Keratinocyte (primary cell): ENCODE measurements at regions not wholly inside any gene's neighbourhood (a gene's known extent, or its start where the extent isn't known, plus 50 kb on each side); places are given as distances from the start of the nearest gene placed in this dataset.

Source experiments
- DNase-seq: peaks from one replicate; pipeline ENCODE4 v3.0.0-alpha.2; 2011; ENCODE audit warnings: low read depth, missing footprints, low spot score
- FAIRE-seq: peaks from 2 replicates; lab custom pipeline; 2011; peaks lifted over from hg19 to GRCh38; lab: Jason Lieb, UNC
- H2AFZ ChIP-seq: 2 replicates; pipeline ENCODE4 v1.6.0; 2012; ENCODE audit warnings: low read length, control low read depth, inconsistent platforms; ENCODE audit not compliant: control insufficient read depth
- H3K27ac ChIP-seq: 2 replicates; pipeline ENCODE4 v1.5.1; 2011; ENCODE audit warnings: low read length; ENCODE audit not compliant: control insufficient read depth, insufficient read depth
- H3K27me3 ChIP-seq: 3 replicates; pipeline ENCODE4 v1.6.0; 2011; ENCODE audit warnings: low read length; ENCODE audit not compliant: control insufficient read depth, insufficient read depth; ENCODE audit errors: extremely low read depth
- H3K36me3 ChIP-seq, 2 experiments: 2 replicates in 1 of 2; 3 replicates in 1 of 2; pipeline ENCODE4 v1.5.1; 2011; ENCODE audit warnings: low read length in 2 of 2, mild to moderate bottlenecking in 1 of 2; ENCODE audit not compliant: control insufficient read depth in 2 of 2, insufficient read depth in 2 of 2; ENCODE audit errors: extremely low read depth in 1 of 2
- H3K4me1 ChIP-seq: 3 replicates; pipeline ENCODE4 v1.5.1; 2011; ENCODE audit warnings: low read length; ENCODE audit not compliant: control insufficient read depth, insufficient read depth; ENCODE audit errors: extremely low read depth
- H3K4me2 ChIP-seq: 3 replicates; pipeline ENCODE4 v1.6.0; 2011; ENCODE audit warnings: low read depth, low read length; ENCODE audit not compliant: control insufficient read depth, insufficient read depth; ENCODE audit errors: extremely low read depth
- H3K4me3 ChIP-seq, 3 experiments: fragments of 200-600 bp in 1 of 3; sonication (generic) in 1 of 3; 2 replicates in 2 of 3; 3 replicates in 1 of 3; pipeline ENCODE4 v1.5.1; 2011 to 2016; ENCODE audit warnings: low read length in 3 of 3, mild to moderate bottlenecking in 3 of 3, control low read depth in 2 of 3, inconsistent platforms in 1 of 3, low read depth in 1 of 3, mixed read lengths in 1 of 3, mixed run types in 1 of 3, moderate library complexity in 1 of 3; ENCODE audit not compliant: control insufficient read depth in 2 of 3, insufficient read depth in 2 of 3; ENCODE audit errors: extremely low read depth in 1 of 3
- H3K79me2 ChIP-seq: 2 replicates; pipeline ENCODE4 v1.6.0; 2012; ENCODE audit warnings: low read length; ENCODE audit not compliant: control insufficient read depth, insufficient read depth
- H3K9ac ChIP-seq: 3 replicates; pipeline ENCODE4 v1.6.0; 2011; ENCODE audit warnings: low read length; ENCODE audit not compliant: control insufficient read depth, insufficient read depth; ENCODE audit errors: extremely low read depth
- H3K9me1 ChIP-seq: 3 replicates; pipeline ENCODE4 v1.6.0; 2011; ENCODE audit warnings: low read length; ENCODE audit not compliant: control insufficient read depth, insufficient read depth; ENCODE audit errors: extremely low read depth
- H3K9me3 ChIP-seq: 2 replicates; pipeline ENCODE4 v1.5.1; 2012; ENCODE audit warnings: low read depth, low read length; ENCODE audit not compliant: control insufficient read depth
- H4K20me1 ChIP-seq: 3 replicates; pipeline ENCODE4 v1.6.0; 2011; ENCODE audit warnings: low read length; ENCODE audit not compliant: control insufficient read depth, insufficient read depth; ENCODE audit errors: extremely low read depth
- EZH2 ChIP-seq: IDR thresholded peaks from one replicate; pipeline ENCODE4 v1.6.1; 2012; ENCODE audit warnings: inconsistent platforms, mild to moderate bottlenecking, low read length, moderate library complexity
- dilution Hi-C: fragments of 300-500 bp; cut with MboI; formaldehyde crosslinking; loops from one replicate; pipeline ENCODE4 v1.7.0; 2020; ENCODE audit warnings: low sequenced_read_pairs; ENCODE audit not compliant: extremely low pct_ligation_motif_present
- TF ChIP-seq, protein P1 (sequence below), 3 experiments: IDR thresholded peaks in 1 of 3; conservative IDR thresholded peaks in 1 of 3; optimal IDR thresholded peaks in 1 of 3; 2 replicates in 2 of 3; 3 replicates in 1 of 3; pipeline versions ENCODE3 to v1.5.1; 2011; ENCODE audit warnings: low read length in 3 of 3, mild to moderate bottlenecking in 3 of 3, moderate library complexity in 2 of 3, control low read depth in 1 of 3, inconsistent platforms in 1 of 3; ENCODE audit not compliant: insufficient read depth in 2 of 3; ENCODE audit errors: extremely low read depth in 1 of 3

DNA sequence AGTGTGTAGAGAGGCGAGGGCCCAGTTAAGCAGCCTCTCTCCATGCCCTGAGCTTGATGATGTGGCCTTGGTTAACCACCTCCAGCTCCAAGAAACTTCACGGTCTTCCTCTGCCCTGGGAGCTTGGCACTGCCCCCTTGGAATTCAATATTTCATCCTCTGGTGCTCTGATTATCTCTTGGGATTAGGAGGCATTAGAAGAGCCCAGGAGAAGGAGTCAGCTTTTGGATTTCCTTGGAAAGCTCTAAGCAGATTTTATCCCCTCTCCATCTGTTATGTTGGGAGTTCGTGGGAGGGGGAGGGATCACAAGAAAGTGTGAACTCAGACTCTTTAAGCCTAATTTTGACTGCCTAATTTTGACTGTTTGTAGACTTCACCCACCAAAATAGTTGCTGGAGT is 132.7 kb upstream of the AGBL1 start:
- DNase-seq, result no peak
- Histone ChIP-seq H4K20me1 (no peaks in the 10 kb centered on the region), H3K4me3 (no peak overlapping the region), H2AFZ (no peak overlapping the region), H3K4me2 (no peak overlapping the region), H3K27me3 (no peaks in the 10 kb centered on the region), H3K4me1 (no peaks in the 10 kb centered on the region), H3K79me2 (no peaks in the 10 kb centered on the region), H3K9me1 (no peaks in the 10 kb centered on the region), H3K9ac (no peak overlapping the region), H3K36me3 (no peaks in the 10 kb centered on the region), H3K27ac (no peak overlapping the region), H3K9me3 (no peaks in the 10 kb centered on the region)
- no peak for FAIRE-seq
- dilution Hi-C loops, result no loop called here
- TF ChIP-seq, protein P1, sequence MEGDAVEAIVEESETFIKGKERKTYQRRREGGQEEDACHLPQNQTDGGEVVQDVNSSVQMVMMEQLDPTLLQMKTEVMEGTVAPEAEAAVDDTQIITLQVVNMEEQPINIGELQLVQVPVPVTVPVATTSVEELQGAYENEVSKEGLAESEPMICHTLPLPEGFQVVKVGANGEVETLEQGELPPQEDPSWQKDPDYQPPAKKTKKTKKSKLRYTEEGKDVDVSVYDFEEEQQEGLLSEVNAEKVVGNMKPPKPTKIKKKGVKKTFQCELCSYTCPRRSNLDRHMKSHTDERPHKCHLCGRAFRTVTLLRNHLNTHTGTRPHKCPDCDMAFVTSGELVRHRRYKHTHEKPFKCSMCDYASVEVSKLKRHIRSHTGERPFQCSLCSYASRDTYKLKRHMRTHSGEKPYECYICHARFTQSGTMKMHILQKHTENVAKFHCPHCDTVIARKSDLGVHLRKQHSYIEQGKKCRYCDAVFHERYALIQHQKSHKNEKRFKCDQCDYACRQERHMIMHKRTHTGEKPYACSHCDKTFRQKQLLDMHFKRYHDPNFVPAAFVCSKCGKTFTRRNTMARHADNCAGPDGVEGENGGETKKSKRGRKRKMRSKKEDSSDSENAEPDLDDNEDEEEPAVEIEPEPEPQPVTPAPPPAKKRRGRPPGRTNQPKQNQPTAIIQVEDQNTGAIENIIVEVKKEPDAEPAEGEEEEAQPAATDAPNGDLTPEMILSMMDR (optimal IDR thresholded peaks at IDR 0.05 in 1 of 3, IDR thresholded peaks at IDR 0.05 in 1 of 3, conservative IDR thresholded peaks at IDR 0.05 in 1 of 3; ENCODE audit: extremely low read depth in 1 of 3, insufficient read depth in 2 of 3, low read length in 3 of 3), result no peak
- TF ChIP-seq EZH2, result no peak

DNA sequence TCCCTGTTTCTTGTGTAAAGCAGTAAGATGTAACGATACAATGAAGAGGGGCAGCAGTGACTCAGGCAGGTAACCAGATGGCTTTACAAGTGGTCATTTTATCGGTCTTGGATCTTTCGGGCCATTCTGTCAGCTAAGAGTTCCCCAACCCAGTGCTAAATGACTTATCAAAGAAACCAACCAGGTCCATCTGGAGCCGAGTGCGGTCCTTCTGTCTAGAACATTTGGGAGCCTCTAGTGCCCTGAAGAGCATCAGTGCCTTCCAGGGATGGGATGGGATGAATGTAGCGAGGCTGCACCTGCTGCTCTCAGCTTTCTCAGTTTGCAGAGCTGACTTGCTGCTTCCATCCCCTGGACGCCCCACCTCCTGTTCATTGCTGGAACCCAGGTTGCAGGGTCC is 131.7 kb upstream of the AGBL1 start:
- Histone ChIP-seq H3K9me3 (no peaks in the 10 kb centered on the region), H3K27ac (no peak overlapping the region), H3K4me3 (no peak overlapping the region), H3K27me3 (no peaks in the 10 kb centered on the region), H3K4me1 (no peaks in the 10 kb centered on the region), H3K79me2 (no peaks in the 10 kb centered on the region), H3K36me3 (no peaks in the 10 kb centered on the region), H3K4me2 (no peak overlapping the region), H3K9ac (no peak overlapping the region), H4K20me1 (no peaks in the 10 kb centered on the region), H3K9me1 (no peaks in the 10 kb centered on the region), H2AFZ (no peak overlapping the region)
- TF ChIP-seq EZH2, result no peak
- TF ChIP-seq, protein P1 (optimal IDR thresholded peaks at IDR 0.05 in 1 of 3, IDR thresholded peaks at IDR 0.05 in 1 of 3, conservative IDR thresholded peaks at IDR 0.05 in 1 of 3; ENCODE audit: extremely low read depth in 1 of 3, insufficient read depth in 2 of 3, low read length in 3 of 3), result no peak
- DNase-seq (no peak), FAIRE-seq (no peak)
- dilution Hi-C loops, result no loop called here
